ENCODE measurements at regions not wholly inside any gene's neighbourhood (a gene's known extent, or its start where the extent isn't known, plus 50 kb on each side); places are given as distances from the start of the nearest gene placed in this dataset.
"Not testable (repeated sequence)": the region's sequence is repeated elsewhere in the genome, so short reads cannot be mapped to it uniquely, and the experiment has no call there.

DNA sequence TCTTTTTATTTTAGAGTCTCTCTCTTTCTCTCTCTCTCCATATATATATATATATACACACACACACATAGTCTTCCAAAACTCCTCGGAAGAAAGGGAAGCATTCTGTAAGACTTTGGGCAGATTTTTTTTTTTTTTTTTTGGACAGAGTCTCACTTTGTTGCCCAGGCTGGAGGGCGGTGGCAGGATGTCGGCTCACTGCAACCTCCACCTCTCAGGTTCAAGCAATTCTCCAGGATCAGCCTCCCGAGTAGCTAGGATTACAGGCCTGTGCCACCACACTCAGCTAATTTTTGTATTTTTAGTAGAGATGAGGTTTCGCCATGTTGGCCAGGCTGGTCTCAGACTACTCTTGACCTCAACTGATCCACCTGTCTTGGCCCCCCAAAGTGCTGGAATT is 161.4 kb downstream of the GOLGA6L6 start:
- TF ChIP-seq EP300, JUN, JUNB (IDR thresholded peaks at IDR 0.05): not testable (repeated sequence)

Data from A549 (cell line).